ENCODE measurements at regions not wholly inside any gene's neighbourhood (a gene's known extent, or its start where the extent isn't known, plus 50 kb on each side); places are given as distances from the start of the nearest gene placed in this dataset.
A peak's percentile ranks its signal among the peaks of the same experiment; 100 is the strongest.
"Not testable (repeated sequence)": the region's sequence is repeated elsewhere in the genome, so short reads cannot be mapped to it uniquely, and the experiment has no call there.

- no peak for DNase-seq
Observed at GRCh38 chr2:187055463-187055862, 206.5 kb upstream of the ZSWIM2 start.

GRCh38 chr2:187054501-187055319, 205.7 kb upstream of the ZSWIM2 start:
- no peak for DNase-seq

- no peak for DNase-seq
Observed at GRCh38 chr2:187051350-187051749, 202.4 kb upstream of the ZSWIM2 start.

GRCh38 chr2:187050409-187050998, 201.5 kb upstream of the ZSWIM2 start:
- no peak for DNase-seq

GRCh38 chr2:187037310-187037709, 188.3 kb upstream of the ZSWIM2 start:
- no peak for DNase-seq

- no peak for DNase-seq
Observed at GRCh38 chr2:187034434-187034833, 185.5 kb upstream of the ZSWIM2 start.

GRCh38 chr2:187024739-187025138, 175.8 kb upstream of the ZSWIM2 start:
- DNase-seq: no peak

- DNase-seq: not testable (repeated sequence)
Observed at GRCh38 chr2:187023996-187024395, 175.0 kb upstream of the ZSWIM2 start.

GRCh38 chr2:187017438-187017837, 168.5 kb upstream of the ZSWIM2 start:
- DNase-seq: no peak

GRCh38 chr2:187013058-187013457, 164.1 kb upstream of the ZSWIM2 start:
- DNase-seq: no peak

GRCh38 chr2:187011206-187011832, 162.3 kb upstream of the ZSWIM2 start:
- DNase-seq: no peak

- no peak for DNase-seq
Observed at GRCh38 chr2:187009483-187010239, 160.7 kb upstream of the ZSWIM2 start.

GRCh38 chr2:187008111-187008510, 159.1 kb upstream of the ZSWIM2 start:
- DNase-seq: no peak

GRCh38 chr2:187003611-187004010, 154.6 kb upstream of the ZSWIM2 start:
- DNase-seq: no peak

GRCh38 chr2:187003038-187003554, 154.1 kb upstream of the ZSWIM2 start:
- no peak for DNase-seq

GRCh38 chr2:187002242-187002641, 153.3 kb upstream of the ZSWIM2 start:
- DNase-seq: no peak

- DNase-seq: no peak
Observed at GRCh38 chr2:187001248-187001647, 152.3 kb upstream of the ZSWIM2 start.

- no peak for DNase-seq
Observed at GRCh38 chr2:186995092-186995491, 146.1 kb upstream of the ZSWIM2 start.

GRCh38 chr2:186992597-186992996, 143.6 kb upstream of the ZSWIM2 start:
- DNase-seq: no peak

GRCh38 chr2:186991766-186992417, 142.9 kb upstream of the ZSWIM2 start:
- DNase-seq: no peak

- DNase-seq: peak; percentile 8
Observed at GRCh38 chr2:186984966-186985365, 136.0 kb upstream of the ZSWIM2 start.

- peak; percentile 12 for DNase-seq
Observed at GRCh38 chr2:186984481-186984880, 135.5 kb upstream of the ZSWIM2 start.

Data from NCI-H774 (cell line).